ENCODE measurements at regions not wholly inside any gene's neighbourhood (a gene's known extent, or its start where the extent isn't known, plus 50 kb on each side); places are given as distances from the start of the nearest gene placed in this dataset.

GRCh38 chr11:70841264-70841663 is 411.1 kb downstream of the SHANK2 start:
- TF ChIP-seq CTCF (IDR thresholded peaks at IDR 0.05; ENCODE audit: insufficient read depth, low read depth, low read length): no peak
- no peak for TF ChIP-seq EZH2 (IDR thresholded peaks at IDR 0.05; ENCODE audit: insufficient read depth, low read length)
